CD4-positive, alpha-beta T cell (primary cell): ENCODE measurements at regions not wholly inside any gene's neighbourhood (a gene's known extent, or its start where the extent isn't known, plus 50 kb on each side); places are given as distances from the start of the nearest gene placed in this dataset.

Source experiments
- ATAC-seq: fragments of 200-7000 bp; cut with Tn5 transposase; one replicate; pipeline ENCODE4 v1.10.0; 2022; ENCODE audit warnings: mild to moderate bottlenecking; ENCODE audit not compliant: poor library complexity
- CTCF ChIA-PET: fragments of 350-600 bp; sonication (Branson Sonifier 250); formaldehyde crosslinking; loops from one replicate; lab custom pipeline; 2021; ENCODE audit warnings: antibody characterized with exemption, inconsistent platforms; lab: Charles Lee
- POLR2A ChIA-PET: fragments of 350-600 bp; sonication (Branson Sonifier 250); formaldehyde crosslinking; loops from one replicate; lab custom pipeline; 2021; ENCODE audit warnings: antibody characterized with exemption, inconsistent platforms; lab: Charles Lee
- DNase-seq, 14 experiments: peaks; one replicate each; pipeline ENCODE4 v3.0.0-alpha.2; 2013 to 2020; ENCODE audit warnings: mixed read lengths in 2 of 14
- H3K27ac ChIP-seq, 2 donors: one replicate each; pipeline versions ENCODE4 v1.5.1 to v1.7.0; 2013; ENCODE audit warnings: low read length in 2 of 2, low read depth in 1 of 2, mild to moderate bottlenecking in 1 of 2
- H3K27me3 ChIP-seq, 2 experiments: 1 replicate in 1 of 2; 2 replicates in 1 of 2; pipeline versions ENCODE4 v1.6.1 to v1.7.0; 2013; ENCODE audit warnings: low read length in 2 of 2, control low read depth in 1 of 2, mild to moderate bottlenecking in 1 of 2, moderate library complexity in 1 of 2; ENCODE audit not compliant: insufficient read depth in 2 of 2, control insufficient read depth in 1 of 2
- H3K36me3 ChIP-seq: one replicate; pipeline ENCODE4 v1.6.1; 2013; ENCODE audit warnings: low read length, control low read depth; ENCODE audit not compliant: insufficient read depth
- H3K4me1 ChIP-seq: one replicate; pipeline ENCODE4 v1.6.1; 2013; ENCODE audit warnings: low read length, control low read depth; ENCODE audit not compliant: insufficient read depth
- H3K4me3 ChIP-seq: one replicate; pipeline ENCODE4 v1.5.1; 2013; ENCODE audit warnings: mild to moderate bottlenecking, low read length, moderate library complexity
- H3K9me3 ChIP-seq, 2 experiments: 1 replicate in 1 of 2; 2 replicates in 1 of 2; pipeline versions ENCODE4 v1.6.1 to v1.7.0; 2013; ENCODE audit warnings: low read length in 2 of 2, mild to moderate bottlenecking in 2 of 2, control low read depth in 1 of 2, moderate library complexity in 1 of 2; ENCODE audit not compliant: control insufficient read depth in 1 of 2, insufficient read depth in 1 of 2
- H3K27ac Mint-ChIP-seq: one replicate; pipeline ENCODE4 v1.8.0; 2020; ENCODE audit warnings: mixed read lengths
- H3K27me3 Mint-ChIP-seq: one replicate; pipeline ENCODE4 v1.8.0; 2021; ENCODE audit warnings: mixed read lengths
- H3K36me3 Mint-ChIP-seq: one replicate; pipeline ENCODE4 v1.8.0; 2021; ENCODE audit warnings: low read depth, mixed read lengths
- H3K4me1 Mint-ChIP-seq: one replicate; pipeline ENCODE4 v1.8.0; 2021; ENCODE audit warnings: low read depth, mixed read lengths
- H3K4me3 Mint-ChIP-seq: one replicate; pipeline ENCODE4 v1.8.0; 2020; ENCODE audit warnings: mild to moderate bottlenecking, mixed read lengths
- H3K9me3 Mint-ChIP-seq: one replicate; pipeline ENCODE4 v1.8.0; 2020; ENCODE audit warnings: mixed read lengths
- intact Hi-C, 2 experiments: fragments of 100-400 bp; cut with DNase I in 1 of 2; cut with micrococcal nuclease in 1 of 2; formaldehyde crosslinking; loops; one replicate each; pipeline versions ENCODE4 v1.15.1 to v1.9.0; 2023 to 2025; cut with DNase I, micrococcal nuclease
- TF ChIP-seq, protein P1 (sequence below): fragments of 200-600 bp; IDR thresholded peaks from one replicate; pipeline ENCODE4 v1.8.0; 2022; ENCODE audit warnings: antibody characterized with exemption, mild to moderate bottlenecking

DNA sequence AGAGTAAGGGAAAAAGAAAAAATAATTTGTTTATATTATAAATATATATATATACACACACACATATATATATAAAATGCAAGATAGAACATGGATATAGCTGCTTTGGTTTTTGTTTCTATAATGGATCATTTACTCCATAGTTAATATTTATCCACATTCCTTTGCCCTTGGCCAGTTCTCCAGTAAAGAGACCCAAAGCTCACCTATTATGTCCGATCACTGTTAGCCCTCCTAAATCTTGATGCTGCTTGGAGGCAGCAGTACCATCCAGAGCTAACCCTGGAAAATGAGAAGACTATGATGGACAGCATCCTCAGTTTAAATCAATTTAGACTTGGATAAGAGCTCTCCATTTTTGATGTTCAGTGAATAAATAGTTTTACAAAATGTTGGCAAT is 407.7 kb downstream of the PLPP3 start:
- no peaks in the 10 kb centered on the region for H3K27me3 Mint-ChIP-seq
- H3K4me1 Mint-ChIP-seq = no peaks in the 10 kb centered on the region
- H3K36me3 ChIP-seq = no peaks in the 10 kb centered on the region
- H3K9me3 Mint-ChIP-seq = no peaks in the 10 kb centered on the region
- no peaks in the 10 kb centered on the region for H3K4me1 ChIP-seq
- TF ChIP-seq, protein P1, sequence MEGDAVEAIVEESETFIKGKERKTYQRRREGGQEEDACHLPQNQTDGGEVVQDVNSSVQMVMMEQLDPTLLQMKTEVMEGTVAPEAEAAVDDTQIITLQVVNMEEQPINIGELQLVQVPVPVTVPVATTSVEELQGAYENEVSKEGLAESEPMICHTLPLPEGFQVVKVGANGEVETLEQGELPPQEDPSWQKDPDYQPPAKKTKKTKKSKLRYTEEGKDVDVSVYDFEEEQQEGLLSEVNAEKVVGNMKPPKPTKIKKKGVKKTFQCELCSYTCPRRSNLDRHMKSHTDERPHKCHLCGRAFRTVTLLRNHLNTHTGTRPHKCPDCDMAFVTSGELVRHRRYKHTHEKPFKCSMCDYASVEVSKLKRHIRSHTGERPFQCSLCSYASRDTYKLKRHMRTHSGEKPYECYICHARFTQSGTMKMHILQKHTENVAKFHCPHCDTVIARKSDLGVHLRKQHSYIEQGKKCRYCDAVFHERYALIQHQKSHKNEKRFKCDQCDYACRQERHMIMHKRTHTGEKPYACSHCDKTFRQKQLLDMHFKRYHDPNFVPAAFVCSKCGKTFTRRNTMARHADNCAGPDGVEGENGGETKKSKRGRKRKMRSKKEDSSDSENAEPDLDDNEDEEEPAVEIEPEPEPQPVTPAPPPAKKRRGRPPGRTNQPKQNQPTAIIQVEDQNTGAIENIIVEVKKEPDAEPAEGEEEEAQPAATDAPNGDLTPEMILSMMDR = no peak
- ChIA-PET POLR2A (no interaction called here), CTCF (no interaction called here)
- H3K9me3 ChIP-seq = peaks cover 0 to 8% of the 10 kb centered on the region in 2 experiments
- no peaks in the 10 kb centered on the region for H3K27me3 ChIP-seq
- H3K4me3 Mint-ChIP-seq = no peak overlapping the region
- no peak for DNase-seq
- H3K27ac Mint-ChIP-seq = no peak overlapping the region
- intact Hi-C loops = no loop called here
- H3K4me3 ChIP-seq = no peak overlapping the region
- no peaks in the 10 kb centered on the region for H3K36me3 Mint-ChIP-seq
- ATAC-seq = no peak
- no peak overlapping the region for H3K27ac ChIP-seq

DNA sequence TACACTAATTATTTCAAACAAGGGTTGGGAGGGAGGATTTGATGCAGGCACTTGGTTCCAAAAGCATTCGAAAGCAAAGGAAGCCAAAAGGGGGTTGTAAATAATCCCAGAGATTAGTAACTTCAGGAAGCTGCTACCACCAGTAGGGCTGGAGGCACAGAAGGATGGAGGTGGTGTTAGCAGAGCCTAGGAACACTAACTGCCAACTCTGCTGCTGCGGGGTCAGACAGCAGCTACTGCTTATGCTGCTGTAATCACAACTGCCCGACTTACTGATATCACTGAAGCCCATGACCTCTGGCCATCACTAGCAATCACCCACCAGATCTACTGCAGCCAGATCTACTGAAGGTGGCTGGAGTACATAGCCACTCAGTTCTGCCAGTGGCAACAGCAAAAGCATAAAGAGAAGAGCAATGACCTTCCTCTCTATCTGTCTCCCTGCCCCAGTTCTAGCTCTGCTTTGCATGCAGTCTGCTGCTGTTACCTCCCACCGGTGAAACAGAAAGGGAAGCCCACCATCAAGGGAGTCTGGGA is 408.5 kb downstream of the PLPP3 start:
- Mint-ChIP-seq H3K9me3 (no peaks in the 10 kb centered on the region), H3K27me3 (no peaks in the 10 kb centered on the region), H3K27ac (no peak overlapping the region), H3K4me3 (no peak overlapping the region), H3K4me1 (no peaks in the 10 kb centered on the region), H3K36me3 (no peaks in the 10 kb centered on the region)
- TF ChIP-seq, protein P1 = no peak
- no peak overlapping the region for H3K4me3 ChIP-seq
- H3K4me1 ChIP-seq = no peaks in the 10 kb centered on the region
- H3K9me3 ChIP-seq = peaks cover 0 to 9% of the 10 kb centered on the region in 2 experiments
- POLR2A ChIA-PET = no interaction called here
- intact Hi-C loops = no loop called here
- no peak overlapping the region for H3K27ac ChIP-seq
- CTCF ChIA-PET = no interaction called here
- H3K36me3 ChIP-seq = no peaks in the 10 kb centered on the region
- DNase-seq = no peak
- no peak for ATAC-seq
- H3K27me3 ChIP-seq = no peaks in the 10 kb centered on the region

DNA sequence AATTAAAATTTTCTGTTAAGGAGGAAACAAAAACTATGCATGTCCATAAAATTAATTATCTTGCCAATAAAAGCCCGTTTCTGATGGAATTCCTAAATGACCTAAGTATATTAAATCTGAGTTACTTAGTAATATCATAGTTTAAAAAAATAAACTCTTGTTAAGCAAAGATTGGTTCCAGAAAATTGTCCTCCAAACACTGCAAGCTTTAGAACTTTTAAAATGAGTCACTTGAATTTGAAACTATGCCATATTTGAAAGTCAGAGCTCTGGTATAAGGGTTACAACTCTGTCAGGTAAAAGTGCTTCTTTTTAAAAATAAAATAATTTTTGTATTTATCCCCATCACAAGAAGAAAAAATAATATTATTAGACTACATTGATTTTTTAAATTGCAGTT is 409.5 kb downstream of the PLPP3 start:
- H3K9me3 Mint-ChIP-seq = no peaks in the 10 kb centered on the region
- POLR2A ChIA-PET = no interaction called here
- CTCF ChIA-PET = no interaction called here
- no peaks in the 10 kb centered on the region for H3K4me1 ChIP-seq
- H3K9me3 ChIP-seq = peaks cover 0 to 9% of the 10 kb centered on the region in 2 experiments
- H3K27ac Mint-ChIP-seq = no peak overlapping the region
- no peak overlapping the region for H3K4me3 ChIP-seq
- H3K4me3 Mint-ChIP-seq = no peak overlapping the region
- H3K27me3 ChIP-seq = no peaks in the 10 kb centered on the region
- no peak overlapping the region for H3K27ac ChIP-seq
- DNase-seq = no peak
- no peak for ATAC-seq
- H3K4me1 Mint-ChIP-seq = no peaks in the 10 kb centered on the region
- TF ChIP-seq, protein P1 = no peak
- no peaks in the 10 kb centered on the region for H3K27me3 Mint-ChIP-seq
- intact Hi-C loops = no loop called here
- H3K36me3 ChIP-seq = no peaks in the 10 kb centered on the region
- no peaks in the 10 kb centered on the region for H3K36me3 Mint-ChIP-seq
